B cell (primary cell): ENCODE measurements at regions not wholly inside any gene's neighbourhood (a gene's known extent, or its start where the extent isn't known, plus 50 kb on each side); places are given as distances from the start of the nearest gene placed in this dataset.

ENCODE experiments used
- CTCF ChIP-seq: fragments of 200-600 bp; IDR thresholded peaks from one replicate; pipeline ENCODE4 v1.8.0; 2022; ENCODE audit warnings: antibody characterized with exemption, mild to moderate bottlenecking
- EZH2 ChIP-seq: IDR thresholded peaks from 2 replicates; pipeline ENCODE4 v1.6.1; 2012; ENCODE audit warnings: borderline replicate concordance, low read depth, mild to moderate bottlenecking, moderate library complexity, low read length; ENCODE audit not compliant: insufficient read depth, poor library complexity, severe bottlenecking

GRCh38 chr4:173878701-173879100, 348.7 kb upstream of the HAND2 start:
- TF ChIP-seq CTCF (no peak), EZH2 (no peak)
